COLO668 (cell line): ENCODE measurements at regions not wholly inside any gene's neighbourhood (a gene's known extent, or its start where the extent isn't known, plus 50 kb on each side); places are given as distances from the start of the nearest gene placed in this dataset.

Source experiments
- DNase-seq: peaks from one replicate; lab custom pipeline; 2025; ENCODE audit not compliant: unreplicated experiment; lab: John Stamatoyannopoulos, UW

DNA sequence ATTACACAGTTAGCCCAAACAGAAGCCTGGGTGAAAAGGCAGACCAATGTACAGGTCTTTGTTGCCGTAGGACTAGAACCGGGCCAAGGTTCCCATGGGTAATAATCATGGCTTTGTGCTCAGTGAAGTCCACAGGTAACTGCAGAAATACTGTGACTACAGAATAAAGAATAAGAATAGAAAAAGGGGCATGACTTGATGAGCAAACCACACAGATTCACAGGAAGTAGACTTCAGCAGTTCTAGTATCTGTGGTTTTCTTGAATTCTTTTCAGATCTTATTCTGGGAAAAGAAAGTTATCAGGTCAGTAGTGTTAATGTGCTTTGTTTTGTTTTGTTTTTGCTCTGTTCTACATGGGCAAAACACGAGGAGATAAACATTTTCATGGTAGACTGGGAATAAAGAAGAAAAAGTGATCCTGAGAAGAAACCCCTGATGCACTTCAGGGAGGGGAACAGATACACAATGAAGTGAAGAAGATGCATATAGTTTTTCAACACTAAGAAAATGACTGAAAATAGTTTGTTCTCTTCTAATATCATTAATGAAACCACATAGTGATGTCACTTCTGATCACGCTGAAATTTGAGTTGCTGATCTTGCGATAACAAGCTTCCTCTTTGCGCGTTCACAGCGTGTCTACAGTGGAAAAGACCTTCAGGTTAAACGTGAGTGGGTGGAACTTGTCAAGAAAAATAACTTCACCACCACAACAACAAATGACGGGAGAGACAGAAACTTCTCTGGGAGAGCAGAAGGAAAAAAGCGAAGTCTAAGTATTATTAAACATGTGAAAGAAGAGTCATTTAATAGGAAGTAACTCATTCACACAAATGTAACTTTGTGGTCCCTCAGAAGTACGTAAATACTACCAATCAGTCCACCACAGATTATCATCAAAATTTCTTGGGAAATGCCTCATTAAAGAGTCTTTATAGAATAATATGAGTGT, 315.8 kb upstream of the SATB1 start:
- DNase-seq: no peak

DNA sequence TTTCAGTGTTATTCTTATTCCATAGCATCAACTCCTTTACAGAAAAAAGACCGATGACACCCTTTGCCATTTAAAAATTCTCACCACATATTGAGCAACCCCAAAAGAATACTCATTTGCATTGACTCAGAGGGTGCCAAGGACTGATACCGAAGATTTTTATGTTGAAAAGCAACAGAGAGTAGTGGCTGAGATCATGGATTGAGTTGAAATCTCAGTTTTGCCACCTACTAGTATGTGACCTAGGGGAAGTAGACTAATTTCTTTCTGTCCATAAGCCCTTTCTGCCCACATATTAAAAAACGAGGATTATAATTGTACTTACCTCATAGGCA, 313.9 kb upstream of the SATB1 start:
- no peak for DNase-seq

DNA sequence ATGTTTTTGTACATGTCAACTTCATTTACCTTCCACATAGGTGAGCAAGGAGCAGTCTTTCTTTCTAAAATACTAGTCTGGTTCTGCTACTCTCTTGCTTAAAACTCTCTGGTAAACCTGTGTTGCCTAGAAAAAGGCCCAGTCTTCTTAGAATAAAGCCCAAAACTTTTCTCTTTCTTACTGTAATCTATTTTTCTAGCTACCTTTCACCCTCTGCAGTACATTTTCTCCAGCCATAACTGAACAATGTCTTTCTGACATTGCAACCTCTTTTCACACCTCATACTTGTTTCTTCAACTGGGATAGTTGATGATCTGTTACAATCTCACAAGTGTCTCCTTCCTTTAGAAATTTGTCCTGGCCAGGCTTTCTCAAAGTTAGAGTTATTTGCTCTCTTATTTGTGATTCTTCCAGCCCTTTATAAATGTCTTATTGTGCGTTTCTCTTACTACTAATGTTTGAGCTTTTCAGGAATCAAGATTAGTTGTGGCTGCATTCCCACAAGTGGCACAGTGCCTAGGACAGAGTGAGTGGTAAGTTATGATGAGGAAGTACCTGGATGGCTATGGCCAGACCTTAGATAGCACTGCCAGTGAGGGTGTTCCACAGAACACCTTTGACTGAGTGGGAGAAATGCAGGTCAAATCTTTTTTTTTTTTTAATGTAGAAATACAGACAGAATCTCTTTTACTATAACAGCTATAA, 313.4 kb upstream of the SATB1 start:
- DNase-seq: no peak

GRCh38 chr3:18735005-18735404, 309.9 kb upstream of the SATB1 start:
- DNase-seq: no peak

GRCh38 chr3:18734309-18734708, 309.2 kb upstream of the SATB1 start:
- DNase-seq: no peak

- no peak for DNase-seq
These were observed 307.3 kb upstream of the SATB1 start for GRCh38 chr3:18732474-18732873.

GRCh38 chr3:18730491-18730890, 305.4 kb upstream of the SATB1 start:
- no peak for DNase-seq

DNA sequence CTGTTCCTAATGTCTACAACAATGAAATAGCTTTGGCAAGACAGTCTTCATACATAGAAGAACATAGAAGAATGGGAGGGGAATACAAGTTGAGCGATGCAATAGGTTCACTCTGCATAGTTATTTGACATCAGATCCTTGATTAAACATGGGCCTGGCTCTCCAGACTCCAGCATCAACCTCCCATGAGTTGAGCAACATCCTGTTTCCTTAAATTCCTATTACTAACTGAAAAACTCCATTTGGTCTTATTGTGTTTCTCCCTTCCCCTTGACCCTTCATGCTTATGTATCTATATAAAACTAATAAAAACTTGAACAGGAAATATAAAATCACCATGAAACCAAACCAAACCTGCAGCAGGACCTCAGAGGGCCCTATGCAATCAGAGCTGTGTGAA, 304.5 kb upstream of the SATB1 start:
- DNase-seq: no peak

GRCh38 chr3:18725668-18726407, 300.7 kb upstream of the SATB1 start:
- DNase-seq: no peak

DNA sequence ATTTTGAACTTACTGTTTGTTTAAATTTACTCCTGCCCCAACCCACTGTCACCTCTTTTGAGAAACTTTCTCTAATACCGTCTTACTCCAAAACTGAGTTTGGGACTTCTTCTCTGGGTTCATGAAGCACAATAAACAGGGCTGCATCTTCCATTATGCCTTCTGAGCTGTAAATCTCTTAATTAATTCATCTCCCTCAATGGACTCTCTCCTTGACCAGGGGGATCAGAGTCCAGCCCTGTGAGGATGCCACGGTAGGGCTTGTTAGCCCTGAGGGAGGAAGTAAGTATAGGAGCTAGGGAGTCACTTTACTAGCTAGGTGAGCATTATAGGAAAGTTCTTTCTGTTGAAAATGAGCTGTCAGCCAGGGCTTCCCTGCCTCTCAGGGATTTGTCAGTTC, 299.3 kb upstream of the SATB1 start:
- no peak for DNase-seq

DNA sequence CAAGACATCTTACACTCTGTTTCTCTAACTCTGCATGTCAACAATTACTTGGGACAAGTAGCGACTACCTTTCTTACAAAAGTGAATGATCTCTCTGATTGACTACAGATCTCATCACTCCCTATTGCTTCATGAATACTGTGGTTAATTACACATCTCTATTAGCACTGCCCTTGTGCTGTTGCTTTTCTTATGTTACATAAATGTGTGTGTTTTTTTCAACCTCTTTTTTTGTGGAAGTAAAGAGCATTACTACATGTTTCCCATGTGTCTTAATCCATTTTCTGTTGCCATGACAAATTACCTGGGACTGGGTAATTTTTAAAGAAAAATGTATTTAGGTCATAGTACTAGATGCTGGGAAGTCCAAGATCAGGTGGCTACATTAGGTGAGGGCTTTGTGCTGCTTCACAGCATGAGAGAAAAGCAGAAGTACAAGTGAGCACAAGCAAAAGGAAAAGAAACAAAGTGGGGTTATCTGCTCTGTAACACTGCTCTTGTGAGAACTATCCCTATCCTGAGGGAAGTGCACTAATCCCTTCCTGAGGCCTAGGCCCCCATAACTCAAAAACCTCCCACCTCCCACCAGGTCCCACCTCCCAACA, 298.2 kb upstream of the SATB1 start:
- no peak for DNase-seq

DNA sequence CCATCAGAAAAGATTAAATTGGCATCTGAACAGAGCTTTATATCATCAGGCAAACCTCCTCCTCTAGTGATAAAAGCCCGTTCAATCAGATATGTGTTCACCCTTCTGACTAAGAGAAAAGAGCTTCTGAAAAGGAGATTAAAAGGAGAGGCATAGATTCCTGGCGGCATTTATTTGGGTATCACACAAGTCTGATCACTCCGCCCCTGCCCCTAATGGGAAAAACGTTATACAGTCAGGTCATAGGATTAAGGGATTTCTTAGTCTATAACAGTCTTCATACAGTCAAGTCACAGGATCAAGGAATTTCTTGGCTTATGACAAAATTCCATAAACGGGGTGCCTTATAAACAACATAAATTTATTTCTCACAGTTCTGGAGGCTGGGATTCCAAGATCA, 295.4 kb upstream of the SATB1 start:
- no peak for DNase-seq

DNA sequence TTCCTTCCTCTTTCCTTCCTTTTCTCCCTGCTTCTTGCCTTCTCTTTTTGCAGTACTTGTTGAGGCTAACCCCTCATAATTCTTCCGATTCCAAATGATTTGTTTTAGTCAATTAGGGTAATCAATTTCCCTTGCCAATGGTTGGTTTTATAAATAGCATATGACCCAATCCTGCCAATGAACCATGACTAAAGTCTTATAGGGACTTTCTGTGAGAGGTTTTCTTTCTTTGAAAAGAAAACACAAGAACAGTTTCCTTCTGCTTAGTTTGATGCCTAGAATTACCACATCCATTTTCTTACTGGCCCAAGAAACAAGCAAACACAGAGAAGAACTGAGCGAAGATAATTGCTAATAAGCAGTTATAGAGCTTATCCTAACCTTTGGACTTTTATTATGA, 292.5 kb upstream of the SATB1 start:
- no peak for DNase-seq

DNA sequence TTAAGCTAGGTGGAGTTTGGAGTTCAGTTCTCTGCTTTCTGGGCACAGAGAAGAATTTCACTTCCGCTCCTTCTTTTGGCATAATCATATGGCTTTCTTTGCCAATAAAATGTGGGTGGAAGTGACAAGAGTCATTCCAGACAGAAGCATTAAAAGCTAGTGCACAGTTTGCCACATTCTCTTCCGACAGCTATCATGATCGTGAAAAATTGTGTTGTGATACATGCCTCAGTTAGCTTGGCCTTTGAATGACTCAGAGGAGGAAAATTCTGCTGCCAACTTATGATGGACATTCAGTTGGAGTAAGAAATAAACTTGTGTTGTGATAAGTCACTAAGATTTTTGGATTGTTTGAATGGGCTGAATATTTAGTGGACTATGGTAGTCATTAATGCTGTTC, 291.7 kb upstream of the SATB1 start:
- DNase-seq: no peak

DNA sequence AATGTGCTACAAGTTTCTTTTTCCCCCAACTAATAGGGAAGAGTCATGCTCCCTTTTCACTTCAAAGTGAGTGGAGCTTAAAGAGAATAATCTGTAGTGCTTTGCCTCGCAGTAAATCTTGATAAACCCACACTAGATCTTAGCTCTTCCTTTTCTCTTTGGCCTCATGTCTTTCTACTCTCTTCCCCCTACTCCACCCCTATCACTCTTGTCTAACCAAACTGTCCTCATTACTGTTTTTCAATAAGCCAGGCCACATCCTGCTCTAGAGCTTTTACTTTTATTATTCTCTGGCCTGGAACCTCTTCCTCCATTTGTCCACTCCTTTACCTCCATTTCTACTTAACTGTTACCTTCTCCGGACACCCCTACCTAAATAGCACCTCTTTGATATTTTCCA, 291.0 kb upstream of the SATB1 start:
- DNase-seq: no peak

- no peak for DNase-seq
These were observed 290.1 kb upstream of the SATB1 start for GRCh38 chr3:18715208-18715607.

GRCh38 chr3:18713577-18713951, 288.4 kb upstream of the SATB1 start:
- DNase-seq: no peak

DNA sequence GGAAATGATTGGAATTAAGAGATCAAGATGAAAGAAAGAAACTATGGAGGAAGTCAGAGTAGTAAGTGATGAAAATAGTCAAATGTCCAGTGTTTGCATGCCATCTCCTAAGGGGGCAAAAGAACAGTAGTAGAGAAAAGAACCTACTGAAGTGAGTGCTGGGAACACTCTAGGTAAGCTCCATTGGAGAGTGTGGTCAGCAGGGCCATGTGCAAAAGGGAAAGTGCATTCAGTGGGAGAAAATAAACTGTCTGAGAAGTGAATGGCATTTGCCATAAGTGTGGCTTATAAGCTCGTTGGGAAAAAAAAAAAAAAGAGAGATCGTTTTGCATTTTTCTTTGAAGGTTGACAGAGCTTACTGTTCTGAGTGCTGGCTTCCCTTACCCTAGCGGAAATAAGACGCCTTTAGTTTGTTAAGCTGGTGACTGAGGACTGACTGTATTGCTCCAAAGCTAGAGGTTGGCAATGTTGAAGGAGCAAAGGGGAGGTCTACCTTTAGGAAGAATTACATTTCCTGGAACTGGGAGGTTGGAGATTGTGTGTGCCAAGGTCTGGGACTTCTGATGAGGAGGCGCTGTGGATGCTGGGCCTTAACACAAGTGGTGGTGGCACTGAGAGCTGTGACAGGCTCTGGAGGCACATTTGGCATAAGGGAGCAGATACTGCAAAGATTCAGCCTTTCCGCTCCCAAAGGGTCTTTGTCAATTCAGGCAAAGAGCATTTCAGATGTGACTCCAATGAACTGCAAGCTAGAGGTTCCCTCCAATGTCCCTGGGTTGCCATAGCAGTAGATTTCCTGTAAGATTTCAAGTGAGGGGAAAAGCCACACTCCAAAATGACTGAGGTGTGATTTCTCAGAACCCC, 287.8 kb upstream of the SATB1 start:
- no peak for DNase-seq

DNA sequence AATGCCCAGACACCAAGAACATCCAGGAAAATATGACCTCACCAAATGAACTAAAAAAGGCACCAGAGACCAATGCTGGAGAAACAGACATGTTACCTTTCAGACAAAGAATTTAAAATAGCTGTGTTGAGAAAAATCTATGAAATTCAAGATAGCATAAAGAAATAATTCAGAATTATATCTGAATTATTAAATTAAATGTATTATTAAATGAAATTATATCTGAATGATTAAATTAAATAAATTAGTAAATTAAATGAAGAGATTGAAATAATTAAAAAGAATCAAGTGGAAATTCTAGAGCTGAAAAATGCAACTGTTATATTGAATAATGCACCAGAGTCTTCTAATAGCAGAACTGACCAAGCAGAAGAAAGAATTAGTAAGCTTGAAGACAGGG, 279.2 kb upstream of the SATB1 start:
- DNase-seq: no peak

DNA sequence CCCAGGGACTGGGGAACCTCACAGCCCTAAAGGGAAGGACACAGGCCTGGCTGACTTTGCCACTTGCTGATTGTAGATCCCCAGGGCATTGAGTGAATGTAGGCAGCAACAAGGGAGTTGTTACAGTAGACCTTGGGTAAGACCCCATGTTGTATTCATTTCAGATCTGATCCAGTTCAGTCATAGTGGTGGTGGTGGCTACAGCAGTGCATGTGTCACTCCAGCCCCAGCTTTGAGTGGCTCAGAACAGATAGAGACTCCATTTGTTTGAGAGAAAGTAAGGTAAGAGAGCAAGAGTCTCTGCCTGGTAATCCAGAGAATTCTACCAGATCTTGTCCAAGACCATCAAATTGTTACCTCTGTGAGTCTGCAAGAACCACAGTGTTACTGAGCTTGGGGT, 278.7 kb upstream of the SATB1 start:
- no peak for DNase-seq
